ENCODE measurements at regions not wholly inside any gene's neighbourhood (a gene's known extent, or its start where the extent isn't known, plus 50 kb on each side); places are given as distances from the start of the nearest gene placed in this dataset.

DNA sequence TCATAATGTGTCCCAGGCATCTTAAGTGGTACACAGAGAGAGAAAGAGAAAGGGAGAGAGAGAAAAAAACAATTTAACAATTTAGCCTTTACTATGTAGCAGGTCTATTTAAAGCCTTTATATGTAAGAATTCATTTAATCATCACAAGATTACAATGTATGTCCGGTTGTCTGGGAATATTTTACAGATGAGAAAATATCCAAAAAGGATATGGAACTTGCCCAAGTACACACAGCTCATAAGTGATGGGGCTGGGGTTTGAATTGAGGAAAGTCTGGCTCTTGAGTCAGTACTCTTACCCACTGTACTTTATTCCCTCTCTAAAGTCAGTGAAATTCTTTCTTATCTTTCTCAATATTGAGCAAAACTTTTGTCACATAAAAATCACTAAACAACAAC is 104.6 kb downstream of the LYPLAL1 start:
- TF ChIP-seq, protein P1, sequence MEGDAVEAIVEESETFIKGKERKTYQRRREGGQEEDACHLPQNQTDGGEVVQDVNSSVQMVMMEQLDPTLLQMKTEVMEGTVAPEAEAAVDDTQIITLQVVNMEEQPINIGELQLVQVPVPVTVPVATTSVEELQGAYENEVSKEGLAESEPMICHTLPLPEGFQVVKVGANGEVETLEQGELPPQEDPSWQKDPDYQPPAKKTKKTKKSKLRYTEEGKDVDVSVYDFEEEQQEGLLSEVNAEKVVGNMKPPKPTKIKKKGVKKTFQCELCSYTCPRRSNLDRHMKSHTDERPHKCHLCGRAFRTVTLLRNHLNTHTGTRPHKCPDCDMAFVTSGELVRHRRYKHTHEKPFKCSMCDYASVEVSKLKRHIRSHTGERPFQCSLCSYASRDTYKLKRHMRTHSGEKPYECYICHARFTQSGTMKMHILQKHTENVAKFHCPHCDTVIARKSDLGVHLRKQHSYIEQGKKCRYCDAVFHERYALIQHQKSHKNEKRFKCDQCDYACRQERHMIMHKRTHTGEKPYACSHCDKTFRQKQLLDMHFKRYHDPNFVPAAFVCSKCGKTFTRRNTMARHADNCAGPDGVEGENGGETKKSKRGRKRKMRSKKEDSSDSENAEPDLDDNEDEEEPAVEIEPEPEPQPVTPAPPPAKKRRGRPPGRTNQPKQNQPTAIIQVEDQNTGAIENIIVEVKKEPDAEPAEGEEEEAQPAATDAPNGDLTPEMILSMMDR (IDR thresholded peaks at IDR 0.05): no peak
- no peak for TF ChIP-seq POLR2A (IDR thresholded peaks at IDR 0.05)
